GM21529 (cell line): ENCODE measurements at regions not wholly inside any gene's neighbourhood (a gene's known extent, or its start where the extent isn't known, plus 50 kb on each side); places are given as distances from the start of the nearest gene placed in this dataset.

Experiments used
- ATAC-seq: cut with Tn5 transposase; IDR thresholded peaks from one replicate; pipeline ENCODE4 v1.9.1; 2021; ENCODE audit not compliant: unreplicated experiment

- ATAC-seq = no peak
These were observed 424.7 kb downstream of the KCTD12 start for GRCh38 chr13:76461484-76461883.

GRCh38 chr13:76459863-76460262 is 426.3 kb downstream of the KCTD12 start:
- ATAC-seq = no peak

- ATAC-seq = no peak
These were observed 430.2 kb downstream of the KCTD12 start for GRCh38 chr13:76455960-76456359.

GRCh38 chr13:76454991-76455390 is 431.2 kb downstream of the KCTD12 start:
- no peak for ATAC-seq

- ATAC-seq = no peak
These were observed 436.5 kb downstream of the KCTD12 start for GRCh38 chr13:76449716-76450115.

- ATAC-seq = no peak
These were observed 440.0 kb downstream of the KCTD12 start for GRCh38 chr13:76446191-76446590.

- ATAC-seq = peak; percentile 97
These were observed 445.6 kb downstream of the KCTD12 start for GRCh38 chr13:76440568-76440967.

GRCh38 chr13:76439546-76439945 is 446.7 kb downstream of the KCTD12 start:
- ATAC-seq = no peak

GRCh38 chr13:76438050-76438449 is 448.2 kb downstream of the KCTD12 start:
- ATAC-seq = no peak

GRCh38 chr13:76425935-76426334 is 460.3 kb downstream of the KCTD12 start:
- ATAC-seq = no peak

- no peak for ATAC-seq
These were observed 465.2 kb downstream of the KCTD12 start for GRCh38 chr13:76421011-76421410.

GRCh38 chr13:76418404-76418803 is 467.8 kb downstream of the KCTD12 start:
- ATAC-seq = no peak

- ATAC-seq = no peak
These were observed 471.9 kb downstream of the KCTD12 start for GRCh38 chr13:76414320-76414719.

- ATAC-seq = no peak
These were observed 480.0 kb downstream of the KCTD12 start for GRCh38 chr13:76406243-76406642.

- no peak for ATAC-seq
These were observed 487.8 kb downstream of the KCTD12 start for GRCh38 chr13:76398425-76398824.

GRCh38 chr13:76397413-76397812 is 488.8 kb downstream of the KCTD12 start:
- no peak for ATAC-seq

- ATAC-seq = no peak
These were observed 496.9 kb downstream of the KCTD12 start for GRCh38 chr13:76389321-76389720.

GRCh38 chr13:76387566-76387965 is 498.6 kb downstream of the KCTD12 start:
- no peak for ATAC-seq

- ATAC-seq = no peak
These were observed 499.9 kb downstream of the KCTD12 start for GRCh38 chr13:76386321-76386720.

GRCh38 chr13:76385586-76385985 is 500.6 kb downstream of the KCTD12 start:
- no peak for ATAC-seq

GRCh38 chr13:76383676-76384461 is 502.3 kb downstream of the KCTD12 start:
- no peak for ATAC-seq

GRCh38 chr13:76380446-76381065 is 505.6 kb downstream of the KCTD12 start:
- no peak for ATAC-seq
